ENCODE measurements at regions not wholly inside any gene's neighbourhood (a gene's known extent, or its start where the extent isn't known, plus 50 kb on each side); places are given as distances from the start of the nearest gene placed in this dataset.

DNA sequence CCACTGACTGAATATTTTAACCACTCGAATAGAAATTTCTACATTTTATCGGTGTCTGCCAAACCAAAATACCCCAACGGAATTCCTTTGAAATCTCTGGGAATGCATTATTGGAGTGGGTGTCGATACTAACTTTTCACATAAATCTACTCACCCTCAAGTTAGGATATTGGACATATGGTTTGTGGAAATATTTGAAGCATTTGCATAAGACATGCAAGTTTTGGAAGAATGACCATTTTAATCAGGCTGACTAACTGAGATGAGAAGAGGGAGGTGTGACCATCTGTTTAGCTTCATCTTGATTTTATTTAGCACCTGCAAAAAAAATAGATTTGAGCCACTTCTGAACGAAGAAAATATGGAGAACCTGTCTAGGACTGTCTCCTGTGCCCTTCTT lies 61.2 kb downstream of the KLF6 start:
- no peak for DNase-seq

DNA sequence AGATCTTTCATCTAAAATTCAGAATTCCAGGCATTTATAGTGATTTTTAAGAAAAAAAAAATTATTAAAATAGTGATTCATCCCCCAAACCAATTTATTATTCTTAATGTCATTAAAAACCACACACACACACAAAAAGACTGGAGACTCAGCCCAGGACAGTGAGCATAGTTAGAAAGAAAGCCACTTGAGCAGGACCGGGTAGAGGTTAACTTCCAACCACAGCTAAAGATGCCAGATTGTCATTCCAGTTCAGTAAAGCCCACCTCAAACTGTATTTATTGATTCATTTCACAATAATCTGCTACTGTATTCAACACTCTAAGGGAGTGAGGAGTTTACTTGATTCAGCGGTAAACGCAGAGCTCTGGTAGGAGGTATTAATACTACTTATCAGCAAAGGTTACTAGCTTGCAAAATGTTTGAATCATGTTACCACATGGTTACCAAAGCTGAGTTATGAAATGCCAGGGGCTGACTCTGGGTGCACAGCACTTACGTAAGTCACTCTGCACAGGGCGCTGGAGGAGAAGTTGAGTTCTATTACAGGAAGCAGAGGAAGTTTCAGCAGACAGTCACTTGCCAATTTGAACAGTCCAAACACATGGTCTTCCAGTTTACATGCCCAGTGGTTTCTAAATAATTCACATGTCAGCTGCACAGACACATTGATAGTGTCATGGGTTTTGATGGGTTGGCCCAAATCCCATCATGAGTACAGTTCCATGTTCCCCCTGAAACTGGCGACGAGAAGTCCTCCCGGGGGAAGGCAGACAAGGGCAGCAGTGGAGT lies 64.6 kb downstream of the KLF6 start:
- peak; percentile 92 to 98 (median 98) for DNase-seq

- no peak for DNase-seq
Measured at GRCh38 chr10:3719024-3719843, 65.8 kb downstream of the KLF6 start.

GRCh38 chr10:3716093-3716492 lies 68.9 kb downstream of the KLF6 start:
- DNase-seq, result no peak

- DNase-seq, result peak; percentile 33 to 66 (median 66)
Measured at GRCh38 chr10:3714967-3715366, 70.0 kb downstream of the KLF6 start.

DNA sequence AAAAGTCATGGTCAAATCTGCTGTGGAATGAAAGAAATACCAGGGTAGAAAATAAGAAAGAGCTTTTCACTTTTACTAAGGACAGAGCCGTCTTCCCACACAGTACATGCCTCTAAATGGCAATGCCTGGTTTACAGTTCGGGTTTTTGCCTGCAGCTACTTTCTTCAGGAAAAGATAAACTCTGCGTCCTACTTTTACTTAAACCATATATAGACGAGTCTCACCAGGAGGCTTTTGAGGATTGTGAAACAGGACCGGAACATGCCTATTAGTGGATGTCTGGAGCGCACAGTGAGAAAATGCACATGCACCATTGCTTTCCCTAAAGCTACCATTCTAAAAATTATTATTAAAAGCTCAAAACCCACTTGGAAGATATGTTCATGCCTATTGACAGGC lies 70.5 kb downstream of the KLF6 start:
- DNase-seq, result peak in 1 of 3 donors; percentile 18

- no peak for DNase-seq
Measured at GRCh38 chr10:3712707-3713106, 72.3 kb downstream of the KLF6 start.

GRCh38 chr10:3711918-3712317 lies 73.1 kb downstream of the KLF6 start:
- DNase-seq, result no peak

GRCh38 chr10:3710764-3711163 lies 74.2 kb downstream of the KLF6 start:
- no peak for DNase-seq

DNA sequence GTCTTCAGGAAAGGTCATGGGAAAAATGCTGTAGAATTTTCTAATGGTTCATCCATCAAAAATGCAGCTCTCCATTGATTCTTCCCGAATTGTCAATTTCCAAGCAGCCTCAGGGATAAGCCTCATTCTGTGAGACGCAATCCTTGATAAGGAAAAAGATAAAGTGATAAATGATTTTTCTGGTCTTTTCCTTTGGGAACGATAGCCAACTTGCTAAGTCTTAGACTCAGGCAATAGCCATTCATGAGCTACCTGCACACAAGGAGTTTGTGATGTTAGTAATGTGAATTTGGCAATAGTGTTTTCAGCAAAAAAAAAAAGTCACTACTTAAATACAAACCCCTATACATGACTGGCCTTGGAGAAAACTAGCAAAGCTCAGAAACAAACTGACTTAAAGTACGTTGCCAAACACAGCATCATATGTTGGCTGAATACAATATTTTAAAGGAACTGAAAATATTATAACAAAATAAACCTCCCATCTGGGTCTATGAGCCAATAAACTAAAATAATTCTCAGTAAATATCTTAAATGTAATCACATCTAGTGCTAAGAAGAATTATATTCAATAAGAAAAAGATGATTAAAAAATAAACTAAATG lies 75.5 kb downstream of the KLF6 start:
- no peak for DNase-seq

GRCh38 chr10:3708852-3709251 lies 76.2 kb downstream of the KLF6 start:
- DNase-seq, result no peak

DNA sequence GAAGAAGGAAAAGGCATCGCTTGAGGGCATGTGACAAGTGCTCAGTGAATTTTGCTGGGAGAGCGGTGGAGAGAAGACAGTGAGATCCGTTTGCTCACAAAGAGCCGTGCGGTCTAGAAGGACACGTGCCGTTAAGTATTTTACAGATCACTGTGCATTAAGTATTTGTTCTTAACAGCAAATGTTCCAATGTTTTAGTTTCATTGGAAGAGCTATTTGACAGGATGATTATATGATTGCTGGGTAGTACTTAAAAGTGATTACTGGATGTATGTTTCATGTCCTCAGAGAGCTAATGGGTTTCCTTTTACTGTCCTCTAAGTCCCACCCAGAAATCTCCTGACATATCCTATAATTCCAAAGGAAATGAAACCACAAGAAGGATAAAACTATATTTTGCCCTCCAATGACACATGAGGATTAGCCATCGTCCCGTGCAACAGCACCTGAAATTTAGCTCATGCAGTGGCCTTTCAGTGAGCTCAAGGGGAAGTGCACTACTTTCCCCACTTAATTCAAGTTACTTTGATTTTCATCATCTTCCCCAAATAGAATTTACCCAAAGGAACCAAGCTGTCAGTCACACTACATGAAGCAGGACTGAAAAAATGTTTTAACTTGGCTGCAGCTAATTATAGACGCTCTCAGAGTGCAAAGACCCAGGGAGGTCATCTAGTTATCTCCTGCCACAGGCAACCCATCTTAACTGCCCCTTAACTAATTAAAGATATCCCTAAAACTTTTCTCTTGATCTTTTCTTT lies 80.3 kb downstream of the KLF6 start:
- peak; percentile 50 to 67 (median 57) for DNase-seq

GRCh38 chr10:3702569-3702968 lies 82.4 kb downstream of the KLF6 start:
- DNase-seq, result no peak

DNA sequence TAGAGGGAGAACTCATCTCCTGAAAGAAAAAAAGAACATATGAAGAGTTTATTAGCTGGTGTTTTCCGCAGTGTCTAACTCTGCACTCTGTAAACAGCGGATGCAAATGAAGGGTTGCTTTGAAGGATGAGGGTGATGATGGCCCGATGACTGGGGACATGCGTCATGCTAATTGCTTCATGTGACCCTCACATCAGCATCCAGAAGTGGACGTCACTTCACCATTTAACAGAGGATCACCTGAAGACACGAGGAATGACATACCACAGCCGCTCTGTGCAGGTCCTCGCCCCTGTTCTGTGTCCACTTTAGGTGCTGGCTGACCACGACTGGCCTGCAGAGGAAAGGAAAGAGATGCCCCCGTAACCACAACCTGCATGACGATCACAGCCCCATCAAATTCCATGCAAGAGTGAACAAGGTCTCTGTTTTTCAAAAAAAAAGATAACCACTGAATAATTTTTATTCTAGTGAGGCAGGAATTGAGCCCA lies 82.9 kb downstream of the KLF6 start:
- DNase-seq, result no peak

GRCh38 chr10:3701491-3701890 lies 83.5 kb downstream of the KLF6 start:
- DNase-seq, result no peak

- no peak for DNase-seq
Measured at GRCh38 chr10:3700531-3701076, 84.4 kb downstream of the KLF6 start.

DNA sequence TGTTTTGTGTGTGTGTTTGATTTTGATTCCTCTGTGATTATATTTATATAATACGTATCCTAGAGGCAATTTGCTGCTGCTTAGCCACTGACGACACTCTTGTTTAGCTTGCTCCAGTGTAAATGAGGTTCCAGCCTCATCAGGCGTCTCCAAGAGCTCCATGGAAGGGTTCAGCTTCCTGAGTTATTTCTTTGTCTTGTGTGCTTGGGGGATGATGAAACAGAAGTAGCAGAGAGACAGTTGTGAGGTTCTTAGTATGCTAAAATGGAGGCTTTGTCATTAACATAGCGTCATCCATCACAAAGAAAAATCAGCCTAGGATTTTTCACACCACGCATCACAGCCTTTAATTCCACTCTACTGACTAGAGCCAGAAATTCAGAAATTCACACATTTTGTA lies 85.1 kb downstream of the KLF6 start:
- DNase-seq, result no peak

DNA sequence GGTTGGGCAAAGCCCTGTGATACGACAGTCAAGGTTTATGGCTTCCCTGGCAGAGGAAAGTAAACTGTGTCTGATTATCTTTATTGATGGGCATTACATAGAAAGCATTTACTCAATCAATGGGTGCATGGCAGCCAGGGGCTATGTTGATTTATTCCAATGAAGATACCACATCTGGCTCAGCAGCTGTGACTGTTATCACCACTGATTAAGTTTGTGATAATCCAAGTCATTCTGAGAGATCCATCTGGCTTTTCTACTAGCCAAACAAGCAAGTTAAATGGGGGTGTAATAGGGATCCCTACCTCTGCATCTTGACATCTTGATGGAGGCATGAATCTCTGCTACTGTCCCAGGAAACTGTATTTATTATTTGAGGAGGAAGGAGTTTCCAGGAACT lies 86.7 kb downstream of the KLF6 start:
- no peak for DNase-seq

DNA sequence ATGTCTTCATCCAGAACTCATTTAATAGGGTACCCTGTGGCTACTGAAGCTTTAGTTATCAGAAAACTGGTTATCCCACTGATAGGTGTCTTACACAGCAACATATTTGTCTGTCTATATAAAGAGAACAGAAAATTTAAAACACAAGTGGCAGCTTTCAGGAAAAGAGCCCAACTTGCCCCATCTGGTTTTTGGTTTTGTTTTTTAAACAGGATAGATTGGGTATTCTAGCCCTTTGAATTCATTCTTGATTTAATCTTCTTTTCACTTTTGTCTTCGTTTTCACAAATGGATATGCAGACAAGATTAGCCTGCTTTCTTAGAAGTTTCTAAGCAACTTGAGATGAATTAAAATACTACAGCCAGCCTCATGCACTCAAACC lies 91.3 kb downstream of the KLF6 start:
- no peak for DNase-seq

GRCh38 chr10:3693022-3693697 lies 91.8 kb downstream of the KLF6 start:
- no peak for DNase-seq

DNA sequence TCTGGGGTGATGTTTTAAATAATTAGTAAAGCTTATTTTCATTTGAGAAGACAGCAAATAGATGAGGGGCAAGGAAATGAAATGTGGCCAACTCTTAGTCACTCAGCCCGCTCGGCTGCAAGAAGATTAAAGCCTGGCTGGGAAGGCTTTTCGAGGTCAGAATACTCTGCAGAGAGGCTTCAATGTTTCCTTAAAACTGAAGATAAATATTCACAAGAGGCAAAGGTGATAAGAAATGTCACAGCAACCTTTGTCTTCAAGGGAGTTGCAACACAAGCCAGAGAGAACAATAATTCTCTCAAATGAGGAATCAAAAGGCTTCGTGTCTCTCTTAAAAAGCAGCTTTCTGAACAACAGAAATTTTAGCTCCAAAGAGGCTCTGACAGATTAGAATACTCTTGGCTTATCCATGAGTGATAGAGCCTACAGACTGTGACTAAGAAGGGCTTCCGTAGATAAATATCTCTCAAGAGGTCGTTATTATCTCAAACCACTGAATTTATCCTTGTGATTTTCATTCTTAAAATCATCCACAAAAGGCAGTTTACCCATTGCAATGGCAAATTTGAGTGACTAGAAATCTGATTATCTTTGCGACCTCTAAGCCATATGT lies 92.5 kb downstream of the KLF6 start:
- DNase-seq, result no peak

- no peak for DNase-seq
Measured at GRCh38 chr10:3691482-3691881, 93.5 kb downstream of the KLF6 start.

Measured in suppressor macrophage treated with lipopolysaccharide for 1 hour (primary cell).